ENCODE measurements at regions not wholly inside any gene's neighbourhood (a gene's known extent, or its start where the extent isn't known, plus 50 kb on each side); places are given as distances from the start of the nearest gene placed in this dataset.
"Not testable (repeated sequence)": the region's sequence is repeated elsewhere in the genome, so short reads cannot be mapped to it uniquely, and the experiment has no call there.

DNA sequence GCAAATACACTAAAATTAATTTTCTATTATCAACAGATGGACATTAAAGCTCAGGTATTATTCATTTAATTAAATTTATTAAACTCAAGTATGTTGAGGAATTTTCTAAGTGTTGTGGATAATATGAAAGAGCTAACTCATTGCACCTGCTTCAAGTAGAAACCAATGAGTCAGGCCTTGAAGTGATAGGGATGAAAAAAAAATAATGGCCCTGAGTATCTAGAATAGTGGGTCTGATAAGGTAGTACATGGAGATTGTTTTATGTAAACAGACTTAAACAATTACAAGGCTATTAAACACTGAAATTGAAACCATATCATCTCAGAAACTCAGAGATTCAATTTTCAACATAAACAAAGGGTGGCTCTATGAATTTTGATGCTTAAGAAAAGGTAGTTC lies 857.1 kb upstream of the GBE1 start:
- no peak for DNase-seq (ENCODE audit: low read depth in 2 of 2)

GRCh38 chr3:82610236-82610635 lies 848.8 kb upstream of the GBE1 start:
- DNase-seq (ENCODE audit: low read depth in 2 of 2), result no peak

GRCh38 chr3:82607391-82607790 lies 845.9 kb upstream of the GBE1 start:
- no peak for DNase-seq (ENCODE audit: low read depth in 2 of 2)

- DNase-seq (ENCODE audit: low read depth in 2 of 2), result no peak
Observed at GRCh38 chr3:82596805-82597204, 835.4 kb upstream of the GBE1 start.

DNA sequence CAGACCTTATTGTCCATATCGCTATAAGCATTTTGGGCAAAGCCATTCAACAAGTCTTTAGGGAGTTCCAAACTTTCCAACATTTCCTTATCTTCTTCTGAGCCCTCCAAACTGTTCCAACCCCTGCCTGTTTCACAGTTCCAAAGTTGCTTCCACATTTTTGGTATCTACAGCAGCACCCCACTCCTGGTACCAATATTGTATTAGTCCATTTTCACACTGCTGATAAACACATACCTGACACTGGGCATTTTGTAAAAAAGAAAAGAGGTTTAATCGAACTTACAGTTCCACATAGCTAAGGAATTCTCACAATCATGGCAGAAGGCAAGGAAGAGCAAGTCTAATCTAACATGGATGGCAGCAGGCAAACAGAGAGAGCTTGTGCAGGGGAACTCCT lies 834.1 kb upstream of the GBE1 start:
- DNase-seq (ENCODE audit: low read depth in 2 of 2), result no peak

DNA sequence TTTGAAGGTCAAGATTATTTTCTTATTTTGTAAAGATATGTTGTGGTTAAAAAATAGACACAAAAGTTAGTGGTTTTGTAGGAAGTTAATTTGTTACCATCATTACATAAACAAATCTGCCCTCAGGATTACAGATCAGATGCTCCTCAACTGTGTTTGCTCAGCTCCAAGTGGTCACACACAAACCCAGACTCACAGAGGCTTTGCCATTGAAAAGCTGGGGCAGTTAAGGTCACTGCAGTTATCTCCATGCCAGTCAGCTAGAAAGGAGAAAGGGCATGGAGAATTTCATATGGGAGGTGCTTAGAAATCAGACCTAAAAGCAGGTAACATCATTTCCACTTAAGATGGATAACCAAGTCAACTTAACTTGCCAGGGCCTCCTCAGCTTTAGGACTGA lies 825.7 kb upstream of the GBE1 start:
- no peak for DNase-seq (ENCODE audit: low read depth in 2 of 2)

DNA sequence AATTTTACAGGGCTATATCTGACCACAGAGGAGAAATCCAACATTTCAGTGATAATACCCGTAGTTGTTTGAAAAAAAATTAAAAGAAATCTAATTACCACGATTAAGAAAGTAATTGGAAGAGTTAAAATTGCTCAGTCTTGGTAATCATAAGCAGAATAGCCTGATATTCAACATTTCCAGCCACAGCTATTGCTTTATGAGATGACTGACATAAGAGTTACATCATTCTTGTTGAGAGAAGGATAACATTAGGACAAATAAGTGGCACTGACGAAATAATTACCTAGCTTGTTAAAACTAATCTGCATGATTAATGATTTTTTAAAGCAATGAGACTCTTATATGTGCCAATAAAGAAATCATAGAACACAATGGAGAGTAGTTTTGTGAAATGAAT lies 825.0 kb upstream of the GBE1 start:
- DNase-seq (ENCODE audit: low read depth in 2 of 2), result no peak

GRCh38 chr3:82586002-82586401 lies 824.6 kb upstream of the GBE1 start:
- DNase-seq (ENCODE audit: low read depth in 2 of 2), result not testable (repeated sequence)

DNA sequence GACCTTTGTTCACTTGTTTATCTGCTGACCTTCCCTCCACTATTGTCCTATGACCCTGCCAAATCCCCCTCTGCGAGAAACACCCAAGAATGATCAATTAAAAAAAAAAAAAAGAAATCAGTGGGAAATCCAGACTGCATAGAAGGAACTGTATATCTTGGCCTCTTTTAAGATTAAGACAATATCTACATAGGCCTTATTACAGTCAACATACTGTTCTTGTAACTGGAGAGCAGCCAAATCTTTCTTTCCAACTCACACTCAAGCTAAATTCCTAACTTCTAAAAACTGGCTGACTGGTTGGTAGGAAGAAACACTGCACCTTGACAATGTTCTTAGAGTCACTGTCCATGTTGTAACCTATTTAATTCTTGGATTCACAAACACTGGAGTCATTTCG lies 824.1 kb upstream of the GBE1 start:
- DNase-seq (ENCODE audit: low read depth in 2 of 2), result not testable (repeated sequence)

DNA sequence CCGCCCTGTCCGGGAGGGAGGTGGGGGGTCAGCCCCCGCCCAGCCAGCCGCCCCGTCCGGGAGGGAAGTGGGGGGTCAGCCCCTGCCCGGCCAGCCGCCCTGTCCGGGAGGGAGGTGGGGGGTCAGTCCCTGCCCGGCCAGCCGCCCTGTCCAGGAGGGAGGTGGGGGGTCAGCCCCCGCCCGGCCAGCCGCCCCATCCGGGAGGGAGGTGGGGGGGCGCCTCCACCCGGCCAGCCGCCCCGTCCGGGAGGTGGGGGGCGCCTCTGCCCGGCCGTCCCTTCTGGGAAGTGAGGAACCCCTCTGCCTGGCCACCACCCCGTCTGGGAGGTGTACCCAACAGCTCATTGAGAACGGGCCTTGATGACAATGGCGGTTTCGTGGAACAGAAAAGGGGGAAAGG lies 823.4 kb upstream of the GBE1 start:
- not testable (repeated sequence) for DNase-seq (ENCODE audit: low read depth in 2 of 2)

- not testable (repeated sequence) for DNase-seq (ENCODE audit: low read depth in 2 of 2)
Observed at GRCh38 chr3:82584415-82584814, 823.0 kb upstream of the GBE1 start.

DNA sequence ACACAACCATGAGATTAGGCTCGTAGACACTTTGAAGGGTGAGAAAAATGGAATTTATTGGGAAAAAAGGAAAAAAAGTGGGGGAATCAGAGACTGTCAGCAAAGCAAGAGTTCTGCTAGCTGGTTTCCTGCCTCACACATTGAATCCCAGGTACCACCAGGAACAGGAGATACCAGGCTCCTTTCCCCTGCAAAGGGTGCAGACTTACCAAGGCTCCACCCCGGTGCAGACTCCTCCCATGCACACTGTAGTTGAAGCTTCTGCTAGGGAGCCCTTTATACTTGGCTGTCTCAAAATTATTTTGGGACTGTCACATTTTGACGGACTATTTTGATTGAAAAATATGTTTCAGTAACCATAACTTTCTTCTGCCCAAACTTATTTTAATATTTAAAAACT lies 819.9 kb upstream of the GBE1 start:
- no peak for DNase-seq (ENCODE audit: low read depth in 2 of 2)

- DNase-seq (ENCODE audit: low read depth in 2 of 2), result no peak
Observed at GRCh38 chr3:82572721-82573120, 811.3 kb upstream of the GBE1 start.

- DNase-seq (ENCODE audit: low read depth in 2 of 2), result no peak
Observed at GRCh38 chr3:82568776-82569338, 807.4 kb upstream of the GBE1 start.

DNA sequence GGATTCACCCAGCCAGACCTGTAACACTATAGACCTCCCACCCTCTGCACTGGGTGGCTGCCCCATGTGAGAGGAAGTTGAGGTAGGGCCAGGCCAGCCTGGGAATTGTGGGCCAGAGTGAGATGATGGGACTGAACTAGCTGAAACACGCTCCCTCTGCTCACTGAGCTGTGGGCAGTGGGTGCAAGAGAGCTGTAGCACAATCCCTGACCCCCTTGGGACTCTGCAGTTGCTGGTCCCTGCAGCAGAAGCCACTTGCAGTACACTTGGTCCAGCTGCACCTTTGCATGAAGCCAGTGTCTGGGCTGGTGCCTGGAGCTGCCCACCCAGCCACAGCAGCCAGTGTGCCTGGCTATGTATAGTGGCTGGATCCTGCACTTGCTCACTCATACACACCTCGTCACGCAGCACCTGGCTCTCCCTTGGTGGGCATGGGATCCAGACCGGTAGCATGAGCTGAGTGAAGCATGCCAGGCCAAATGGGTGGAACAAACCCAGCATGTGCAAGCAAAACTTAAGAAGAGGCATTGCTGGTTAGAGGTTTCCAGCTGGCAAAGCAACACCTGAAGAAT lies 805.7 kb upstream of the GBE1 start:
- DNase-seq (ENCODE audit: low read depth in 2 of 2), result no peak

GRCh38 chr3:82562896-82563295 lies 801.5 kb upstream of the GBE1 start:
- DNase-seq (ENCODE audit: low read depth in 2 of 2), result no peak

DNA sequence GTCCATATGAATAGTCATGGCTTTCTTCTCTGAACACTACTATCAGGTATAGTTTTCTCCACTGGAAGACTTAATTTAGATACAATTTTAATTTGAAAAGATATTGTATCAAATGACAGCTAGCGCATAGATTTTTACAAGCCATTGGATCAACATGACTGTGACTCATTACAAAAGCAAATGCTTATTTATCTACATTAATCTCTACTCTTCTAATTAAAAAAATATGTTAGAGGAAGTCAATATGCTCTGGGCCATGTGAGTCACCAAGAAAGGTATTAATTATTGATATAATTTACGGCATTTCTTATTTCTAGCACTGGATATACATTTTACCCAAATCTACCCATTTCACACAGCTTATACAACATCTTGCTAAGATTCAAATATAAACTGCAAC lies 800.3 kb upstream of the GBE1 start:
- DNase-seq (ENCODE audit: low read depth in 2 of 2), result no peak

DNA sequence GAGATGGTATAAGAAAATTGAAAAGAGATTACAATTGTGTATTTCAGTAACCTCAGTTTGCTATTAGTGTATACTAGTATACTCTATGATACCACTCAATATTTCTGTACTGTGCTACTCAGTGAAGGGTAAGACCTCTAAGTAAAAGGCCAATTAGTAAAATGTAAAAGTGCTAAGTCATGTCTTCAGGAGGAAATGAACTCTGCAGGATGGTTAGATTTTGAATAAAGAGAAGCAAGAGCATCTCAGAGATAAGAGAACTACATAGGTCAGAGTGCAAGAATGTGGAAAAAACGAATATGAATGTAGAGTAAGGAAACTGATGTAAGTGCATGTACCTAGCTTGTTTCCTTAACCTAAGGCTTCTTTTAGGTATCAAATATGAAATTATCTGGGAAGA lies 796.6 kb upstream of the GBE1 start:
- no peak for DNase-seq (ENCODE audit: low read depth in 2 of 2)

DNA sequence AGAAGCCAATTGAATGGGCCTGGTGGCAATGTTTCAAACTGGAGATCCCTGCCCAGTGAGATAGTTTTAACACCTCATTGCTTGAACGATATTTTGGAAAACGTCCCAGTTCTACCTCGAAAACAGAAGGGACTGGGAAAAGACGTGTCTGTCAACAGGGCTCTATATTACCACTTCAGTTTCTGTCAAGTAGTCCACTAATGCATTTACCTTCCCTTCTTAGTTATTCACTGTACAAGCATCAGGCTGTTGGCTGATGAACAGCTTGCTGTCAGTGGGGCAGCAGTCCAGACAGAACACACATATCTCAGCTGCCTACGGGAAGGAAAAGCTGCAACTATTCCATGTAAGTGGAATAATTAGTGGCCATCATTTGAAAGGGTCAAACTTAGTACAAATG lies 794.7 kb upstream of the GBE1 start:
- DNase-seq (ENCODE audit: low read depth in 2 of 2), result no peak

- DNase-seq (ENCODE audit: low read depth in 2 of 2), result not testable (repeated sequence)
Observed at GRCh38 chr3:82542556-82542955, 781.1 kb upstream of the GBE1 start.

- DNase-seq (ENCODE audit: low read depth in 2 of 2), result no peak
Observed at GRCh38 chr3:82521657-82522056, 760.2 kb upstream of the GBE1 start.

GRCh38 chr3:82520846-82521245 lies 759.4 kb upstream of the GBE1 start:
- DNase-seq (ENCODE audit: low read depth in 2 of 2), result no peak

DNA sequence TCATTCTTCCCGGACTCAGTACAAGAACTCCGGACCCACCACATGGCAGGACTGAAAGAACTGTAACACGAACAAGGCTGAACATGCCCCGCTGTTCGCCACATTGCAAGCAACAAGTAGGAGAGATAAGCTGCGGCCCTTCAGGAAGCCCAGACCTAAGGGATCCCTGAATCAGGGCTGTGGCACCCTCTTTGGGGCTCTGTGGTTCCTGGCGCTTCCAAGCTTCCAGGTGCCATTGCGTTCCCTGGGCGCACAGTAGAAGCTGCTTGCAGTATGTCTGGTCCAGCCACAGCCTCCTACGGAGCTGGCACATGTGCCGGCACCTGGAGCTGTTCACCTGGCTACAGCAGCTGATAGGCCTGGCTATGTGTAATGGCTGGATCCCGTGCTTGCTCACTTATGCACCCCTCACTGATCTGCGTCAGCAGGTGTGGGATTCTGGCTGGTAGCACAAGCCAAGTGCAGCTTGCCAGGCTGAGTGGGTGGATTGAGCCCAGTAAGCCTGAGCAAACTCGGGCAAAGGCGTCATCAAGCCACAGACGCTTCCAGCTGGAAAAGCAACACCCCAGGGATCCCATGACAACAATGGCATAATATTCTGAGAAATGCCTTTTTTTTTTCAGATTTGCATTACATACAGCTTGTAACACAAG lies 748.6 kb upstream of the GBE1 start:
- no peak for DNase-seq (ENCODE audit: low read depth in 2 of 2)

Data from stimulated activated CD8-positive, alpha-beta memory T cell treated with anti-CD3 and anti-CD28 coated beads, Interleukin-15, amount 100 ng/mL, for 48 hours (primary cell).